ENCODE measurements at regions not wholly inside any gene's neighbourhood (a gene's known extent, or its start where the extent isn't known, plus 50 kb on each side); places are given as distances from the start of the nearest gene placed in this dataset.

DNA sequence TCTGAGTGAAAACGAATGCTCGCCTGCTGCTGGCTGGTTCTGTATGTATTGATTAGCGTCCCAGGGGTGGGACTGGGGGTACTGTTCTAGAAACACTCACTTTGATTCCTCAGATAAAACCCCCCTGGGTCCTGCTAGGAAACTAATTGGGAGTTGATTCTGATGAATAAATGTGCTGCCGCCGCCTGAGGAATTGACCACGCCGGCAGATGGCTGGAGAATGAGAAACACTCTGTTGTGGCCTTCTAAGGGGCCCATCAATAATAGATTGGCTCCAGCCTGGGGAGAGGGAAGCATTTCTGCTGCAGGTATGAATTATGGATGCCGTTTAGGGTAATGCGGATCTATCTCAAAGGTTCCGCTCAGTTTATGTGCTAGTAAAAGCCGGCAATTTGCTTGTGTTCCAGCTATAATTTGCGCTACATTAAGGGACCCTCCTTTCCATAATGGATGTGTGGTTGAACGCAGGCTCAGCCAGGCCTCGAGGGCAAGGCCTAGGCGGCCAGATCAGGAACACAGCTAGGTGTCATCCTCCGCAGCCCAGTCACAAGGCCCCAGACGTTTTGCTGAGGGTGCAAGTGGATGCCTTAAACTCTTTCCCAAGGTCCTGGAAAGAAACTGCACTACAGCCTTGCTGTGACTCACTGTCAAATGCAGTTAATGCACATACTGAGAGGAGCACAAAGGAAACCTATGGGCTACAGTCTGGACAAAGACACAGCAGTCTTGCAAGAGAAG is 132.2 kb upstream of the HS3ST2 start:
- TF ChIP-seq, protein P1, sequence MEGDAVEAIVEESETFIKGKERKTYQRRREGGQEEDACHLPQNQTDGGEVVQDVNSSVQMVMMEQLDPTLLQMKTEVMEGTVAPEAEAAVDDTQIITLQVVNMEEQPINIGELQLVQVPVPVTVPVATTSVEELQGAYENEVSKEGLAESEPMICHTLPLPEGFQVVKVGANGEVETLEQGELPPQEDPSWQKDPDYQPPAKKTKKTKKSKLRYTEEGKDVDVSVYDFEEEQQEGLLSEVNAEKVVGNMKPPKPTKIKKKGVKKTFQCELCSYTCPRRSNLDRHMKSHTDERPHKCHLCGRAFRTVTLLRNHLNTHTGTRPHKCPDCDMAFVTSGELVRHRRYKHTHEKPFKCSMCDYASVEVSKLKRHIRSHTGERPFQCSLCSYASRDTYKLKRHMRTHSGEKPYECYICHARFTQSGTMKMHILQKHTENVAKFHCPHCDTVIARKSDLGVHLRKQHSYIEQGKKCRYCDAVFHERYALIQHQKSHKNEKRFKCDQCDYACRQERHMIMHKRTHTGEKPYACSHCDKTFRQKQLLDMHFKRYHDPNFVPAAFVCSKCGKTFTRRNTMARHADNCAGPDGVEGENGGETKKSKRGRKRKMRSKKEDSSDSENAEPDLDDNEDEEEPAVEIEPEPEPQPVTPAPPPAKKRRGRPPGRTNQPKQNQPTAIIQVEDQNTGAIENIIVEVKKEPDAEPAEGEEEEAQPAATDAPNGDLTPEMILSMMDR (IDR thresholded peaks at IDR 0.05): no peak
- no peak for TF ChIP-seq POLR2A (IDR thresholded peaks at IDR 0.05)

Data from esophagus squamous epithelium (tissue), 4 donors.